GM12872 (cell line): ENCODE measurements at regions not wholly inside any gene's neighbourhood (a gene's known extent, or its start where the extent isn't known, plus 50 kb on each side); places are given as distances from the start of the nearest gene placed in this dataset.

Experiments used
- CTCF ChIP-seq: IDR thresholded peaks from 3 replicates; pipeline ENCODE4 v1.5.1; 2011; ENCODE audit warnings: low read depth, mild to moderate bottlenecking, low read length, moderate library complexity; ENCODE audit not compliant: insufficient read depth

- TF ChIP-seq CTCF, result no peak
Measured at GRCh38 chr2:106030287-106031268, 163.5 kb downstream of the UXS1 start.

GRCh38 chr2:106028192-106028591 is 165.9 kb downstream of the UXS1 start:
- no peak for TF ChIP-seq CTCF

DNA sequence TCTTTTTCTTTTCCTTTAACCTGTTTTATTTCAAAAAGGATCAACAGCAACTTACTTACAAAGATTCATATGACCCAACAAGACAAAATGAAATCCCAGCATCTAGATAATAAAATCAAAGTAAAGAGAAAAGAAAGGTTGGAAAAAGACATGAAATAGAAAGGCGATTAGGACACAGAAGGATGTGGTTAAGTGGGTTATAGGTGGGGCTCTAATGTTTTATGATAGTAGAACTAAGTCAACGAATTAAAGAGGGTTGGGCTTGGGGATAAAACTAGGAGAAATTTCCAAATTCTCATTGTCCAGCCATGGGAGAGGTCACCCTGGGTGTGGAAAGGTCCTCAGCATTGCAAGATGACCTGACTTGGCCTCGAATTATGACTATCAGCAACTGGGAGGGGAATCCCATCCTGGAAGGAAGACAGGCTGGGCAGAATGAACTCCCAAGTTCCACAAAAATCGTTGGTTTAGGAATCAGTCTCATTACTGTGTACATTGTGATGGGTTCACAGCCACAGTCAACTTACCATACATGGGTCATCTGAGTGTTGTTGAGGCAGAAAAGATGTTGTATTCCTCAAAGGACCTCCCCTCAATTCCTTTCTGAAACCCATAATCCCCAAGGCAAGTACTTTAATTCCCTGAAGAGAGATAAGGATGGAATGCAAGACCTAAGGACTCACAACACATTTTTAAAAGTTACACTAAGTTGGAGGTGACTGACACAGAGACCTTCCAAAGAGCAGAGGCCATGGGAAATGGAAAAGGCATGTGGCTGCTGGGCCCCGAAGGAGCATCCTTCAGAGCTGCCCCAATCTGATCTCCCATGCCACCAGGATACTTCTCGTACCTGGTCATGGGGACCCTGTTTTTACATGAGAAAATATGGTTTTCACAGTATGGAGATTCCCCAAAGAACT is 167.6 kb downstream of the UXS1 start:
- TF ChIP-seq CTCF, result no peak

GRCh38 chr2:106025796-106026195 is 168.3 kb downstream of the UXS1 start:
- TF ChIP-seq CTCF, result no peak

DNA sequence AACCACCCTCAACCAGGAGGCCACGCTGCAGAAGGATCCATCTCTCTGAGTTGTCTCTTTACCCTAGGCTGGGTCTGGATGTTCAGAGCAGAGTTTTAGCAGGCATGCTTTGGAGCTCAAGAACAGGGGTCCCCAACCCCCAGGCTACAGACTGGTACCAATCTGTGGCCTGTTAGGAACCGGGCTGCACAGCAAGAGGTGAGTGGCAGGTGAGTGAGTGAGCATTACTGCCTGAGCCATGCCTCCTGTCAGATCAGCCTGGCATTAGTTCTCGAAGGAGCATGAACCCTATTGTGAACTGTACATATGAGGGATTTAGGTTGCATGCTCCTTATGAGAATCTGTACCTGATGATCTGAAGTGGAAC is 172.5 kb downstream of the UXS1 start:
- no peak for TF ChIP-seq CTCF

DNA sequence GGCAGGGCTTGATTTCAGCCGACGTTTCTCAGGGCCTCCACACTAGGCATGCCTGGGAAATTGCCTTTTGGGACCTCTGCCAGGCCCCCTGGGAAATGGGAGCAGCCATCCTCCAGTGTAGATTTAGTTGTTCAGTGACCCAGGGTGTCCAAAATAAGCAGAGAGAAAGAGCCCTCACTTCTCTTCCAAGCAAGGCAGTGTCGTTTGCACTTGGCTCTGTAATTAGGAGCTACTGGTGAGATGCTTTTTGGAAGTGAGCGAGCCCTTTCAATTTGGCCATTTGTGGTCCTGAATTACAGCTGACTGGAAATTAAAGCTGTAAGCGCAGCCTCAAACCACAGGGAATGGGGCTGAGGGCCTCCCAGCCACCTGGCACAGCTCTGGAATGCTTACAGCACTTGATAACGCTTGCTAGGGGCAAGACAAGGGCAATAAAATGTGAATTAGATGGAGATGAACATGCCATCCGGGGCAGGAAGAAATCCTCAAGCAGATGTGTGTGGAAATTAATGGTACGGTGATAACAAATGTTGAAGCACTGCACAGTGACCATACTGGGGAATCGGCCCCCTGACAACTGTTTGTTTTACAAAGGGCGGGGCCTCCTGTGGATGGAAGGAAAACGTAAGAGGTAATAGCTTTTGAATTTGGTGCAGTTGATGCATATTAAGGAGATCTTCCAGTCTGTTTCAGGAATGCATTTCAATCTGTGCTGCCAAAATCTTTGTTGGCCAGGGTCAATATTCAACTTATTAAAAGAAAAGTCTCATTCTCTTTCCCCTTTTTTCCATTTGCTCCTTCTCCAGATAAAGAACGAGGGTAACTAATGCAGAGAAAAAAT is 173.1 kb downstream of the UXS1 start:
- TF ChIP-seq CTCF, result no peak
